ENCODE measurements at regions not wholly inside any gene's neighbourhood (a gene's known extent, or its start where the extent isn't known, plus 50 kb on each side); places are given as distances from the start of the nearest gene placed in this dataset.
A peak's percentile ranks its signal among the peaks of the same experiment; 100 is the strongest.

- POLR2A ChIA-PET (ENCODE audit: unreplicated experiment): no interaction called here
- Histone ChIP-seq H3K27ac (ENCODE audit: low read length) (no peak overlapping the region), H3K79me2 (ENCODE audit: low read length) (no peaks in the 10 kb centered on the region), H3K4me1 (ENCODE audit: insufficient read depth, low read length) (no peaks in the 10 kb centered on the region), H3K9me3 (ENCODE audit: low read length) (no peaks in the 10 kb centered on the region), H3K27me3 (ENCODE audit: low read length) (0 out of 2 replicates have a peak, but pooled peaks cover 2% of the 10 kb centered on the region), H3K4me2 (ENCODE audit: low read length) (no peak overlapping the region), H2AFZ (ENCODE audit: low read length) (no peak overlapping the region), H3K36me3 (ENCODE audit: low read depth, low read length) (no peaks in the 10 kb centered on the region), H3K9me2 (replicated peaks; ENCODE audit: low read length) (no peaks in the 10 kb centered on the region), H3K4me3 (ENCODE audit: low read length) (no peak overlapping the region), H3F3A (ENCODE audit: low read length, unreplicated experiment) (no peaks in the 10 kb centered on the region), H3K9ac (ENCODE audit: low read length) (no peak overlapping the region), H4K20me1 (ENCODE audit: low read length) (no peaks in the 10 kb centered on the region)
- TF ChIP-seq EZH2 (IDR thresholded peaks at IDR 0.05; ENCODE audit: low read length, unreplicated experiment): no peak
- TF ChIP-seq EZH2phosphoT487 (IDR thresholded peaks at IDR 0.05; ENCODE audit: borderline replicate concordance, low read length): no peak
- TF ChIP-seq, protein P1, sequence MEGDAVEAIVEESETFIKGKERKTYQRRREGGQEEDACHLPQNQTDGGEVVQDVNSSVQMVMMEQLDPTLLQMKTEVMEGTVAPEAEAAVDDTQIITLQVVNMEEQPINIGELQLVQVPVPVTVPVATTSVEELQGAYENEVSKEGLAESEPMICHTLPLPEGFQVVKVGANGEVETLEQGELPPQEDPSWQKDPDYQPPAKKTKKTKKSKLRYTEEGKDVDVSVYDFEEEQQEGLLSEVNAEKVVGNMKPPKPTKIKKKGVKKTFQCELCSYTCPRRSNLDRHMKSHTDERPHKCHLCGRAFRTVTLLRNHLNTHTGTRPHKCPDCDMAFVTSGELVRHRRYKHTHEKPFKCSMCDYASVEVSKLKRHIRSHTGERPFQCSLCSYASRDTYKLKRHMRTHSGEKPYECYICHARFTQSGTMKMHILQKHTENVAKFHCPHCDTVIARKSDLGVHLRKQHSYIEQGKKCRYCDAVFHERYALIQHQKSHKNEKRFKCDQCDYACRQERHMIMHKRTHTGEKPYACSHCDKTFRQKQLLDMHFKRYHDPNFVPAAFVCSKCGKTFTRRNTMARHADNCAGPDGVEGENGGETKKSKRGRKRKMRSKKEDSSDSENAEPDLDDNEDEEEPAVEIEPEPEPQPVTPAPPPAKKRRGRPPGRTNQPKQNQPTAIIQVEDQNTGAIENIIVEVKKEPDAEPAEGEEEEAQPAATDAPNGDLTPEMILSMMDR (conservative IDR thresholded peaks at IDR 0.05; ENCODE audit: low read depth, low read length): no peak
- intact Hi-C loops (cut with micrococcal nuclease): no loop called here
- CTCF ChIA-PET: no interaction called here
- ATAC-seq: peak; percentile 66
- BruUV-seq (replicated peaks): no TSS peak
- DNase-seq: peak; percentile 7
Observed at GRCh38 chr1:88519156-88519555, 164.9 kb upstream of the PKN2 start.

DNA sequence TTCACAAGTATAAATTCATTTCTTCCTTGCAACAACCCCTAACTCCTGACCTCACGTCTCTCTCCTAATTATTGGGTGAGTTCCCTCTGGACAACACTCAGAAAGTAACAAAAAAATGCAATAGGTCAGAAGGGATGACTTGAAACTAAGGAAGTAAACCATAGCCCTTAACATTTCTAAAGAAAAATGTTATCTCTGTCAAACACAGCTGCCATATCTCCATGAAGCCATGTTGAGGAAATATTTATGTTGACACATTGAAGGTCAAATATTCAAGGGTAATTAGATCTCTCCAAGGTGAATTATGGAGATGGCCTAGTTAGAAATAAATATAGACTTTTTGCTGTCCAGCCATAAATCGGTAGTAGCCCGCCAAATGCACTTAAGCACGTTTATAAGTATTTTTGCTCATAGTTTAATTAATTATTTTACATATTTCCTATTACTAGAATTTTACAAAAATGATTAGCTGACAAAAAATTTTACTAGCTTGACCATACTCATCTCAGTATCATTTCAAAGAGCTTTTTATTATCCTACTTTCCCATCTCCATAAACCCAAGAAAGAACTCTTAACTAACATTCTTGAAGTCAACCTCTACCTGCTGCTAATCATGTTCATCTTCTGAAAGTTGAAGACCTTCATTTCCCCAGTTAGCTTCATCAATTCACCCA, 160.1 kb upstream of the PKN2 start:
- CTCF ChIA-PET: no interaction called here
- Histone ChIP-seq H3K4me2 (ENCODE audit: low read length) (no peak overlapping the region), H3K27me3 (ENCODE audit: low read length) (no peaks in the 10 kb centered on the region), H3K36me3 (ENCODE audit: low read depth, low read length) (no peaks in the 10 kb centered on the region), H4K20me1 (ENCODE audit: low read length) (no peaks in the 10 kb centered on the region), H3F3A (ENCODE audit: low read length, unreplicated experiment) (no peaks in the 10 kb centered on the region), H3K9me3 (ENCODE audit: low read length) (no peaks in the 10 kb centered on the region), H3K4me3 (ENCODE audit: low read length) (no peak overlapping the region), H2AFZ (ENCODE audit: low read length) (no peak overlapping the region), H3K9ac (ENCODE audit: low read length) (no peak overlapping the region), H3K9me2 (replicated peaks; ENCODE audit: low read length) (no peaks in the 10 kb centered on the region), H3K27ac (ENCODE audit: low read length) (no peak overlapping the region), H3K4me1 (ENCODE audit: insufficient read depth, low read length) (peaks cover 7% of the 10 kb centered on the region), H3K79me2 (ENCODE audit: low read length) (no peaks in the 10 kb centered on the region)
- DNase-seq (no peak), ATAC-seq (no peak)
- TF ChIP-seq, protein P1 (conservative IDR thresholded peaks at IDR 0.05; ENCODE audit: low read depth, low read length): no peak
- no peak for TF ChIP-seq EZH2phosphoT487 (IDR thresholded peaks at IDR 0.05; ENCODE audit: borderline replicate concordance, low read length)
- no peak for TF ChIP-seq EZH2 (IDR thresholded peaks at IDR 0.05; ENCODE audit: low read length, unreplicated experiment)
- intact Hi-C loops (cut with micrococcal nuclease): no loop called here
- POLR2A ChIA-PET (ENCODE audit: unreplicated experiment): no interaction called here
- no TSS peak for BruUV-seq (replicated peaks)

DNA sequence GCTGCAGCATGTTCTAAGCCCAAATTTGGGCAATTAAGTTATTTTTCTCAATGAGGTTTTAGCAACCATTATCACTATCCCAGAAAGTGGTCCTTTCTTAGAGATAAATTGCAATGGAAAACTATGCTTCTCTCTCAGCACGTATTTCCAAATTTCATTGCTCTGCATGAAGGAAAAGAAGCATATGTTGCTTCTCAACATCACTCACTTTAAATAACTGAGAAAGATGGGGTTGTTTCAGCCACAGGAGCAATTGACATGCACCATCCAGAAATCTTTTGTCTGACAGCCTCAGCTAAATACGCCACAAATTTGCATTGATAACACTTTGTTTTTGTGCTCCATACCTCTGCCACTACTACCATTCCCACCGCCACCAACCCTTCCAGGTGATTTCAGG, 157.6 kb upstream of the PKN2 start:
- H3K9me2 ChIP-seq (replicated peaks; ENCODE audit: low read length): no peaks in the 10 kb centered on the region
- H3K36me3 ChIP-seq (ENCODE audit: low read depth, low read length): no peaks in the 10 kb centered on the region
- DNase-seq (no peak), ATAC-seq (no peak)
- no peak overlapping the region for H2AFZ ChIP-seq (ENCODE audit: low read length)
- intact Hi-C loops (cut with micrococcal nuclease): no loop called here
- CTCF ChIA-PET: no interaction called here
- BruUV-seq (replicated peaks): no TSS peak
- no peaks in the 10 kb centered on the region for H3K9me3 ChIP-seq (ENCODE audit: low read length)
- no peak overlapping the region for H3K4me3 ChIP-seq (ENCODE audit: low read length)
- H3K4me2 ChIP-seq (ENCODE audit: low read length): no peak overlapping the region
- H3F3A ChIP-seq (ENCODE audit: low read length, unreplicated experiment): no peaks in the 10 kb centered on the region
- H3K79me2 ChIP-seq (ENCODE audit: low read length): no peaks in the 10 kb centered on the region
- no peak for TF ChIP-seq EZH2phosphoT487 (IDR thresholded peaks at IDR 0.05; ENCODE audit: borderline replicate concordance, low read length)
- no peak for TF ChIP-seq EZH2 (IDR thresholded peaks at IDR 0.05; ENCODE audit: low read length, unreplicated experiment)
- TF ChIP-seq, protein P1 (conservative IDR thresholded peaks at IDR 0.05; ENCODE audit: low read depth, low read length): no peak
- no peak overlapping the region for H3K27ac ChIP-seq (ENCODE audit: low read length)
- no peaks in the 10 kb centered on the region for H3K27me3 ChIP-seq (ENCODE audit: low read length)
- peaks cover 27% of the 10 kb centered on the region for H3K4me1 ChIP-seq (ENCODE audit: insufficient read depth, low read length)
- POLR2A ChIA-PET (ENCODE audit: unreplicated experiment): no interaction called here
- H4K20me1 ChIP-seq (ENCODE audit: low read length): no peaks in the 10 kb centered on the region
- H3K9ac ChIP-seq (ENCODE audit: low read length): no peak overlapping the region

Data from PC-3 (cell line).